Sigmoid colon (tissue), 4 donors: ENCODE measurements at regions not wholly inside any gene's neighbourhood (a gene's known extent, or its start where the extent isn't known, plus 50 kb on each side); places are given as distances from the start of the nearest gene placed in this dataset.
"Not testable (repeated sequence)": the region's sequence is repeated elsewhere in the genome, so short reads cannot be mapped to it uniquely, and the experiment has no call there.

Experiments used
- EP300 ChIP-seq, 4 donors: sonication (generic); formaldehyde crosslinking; IDR thresholded peaks; one replicate each; pipeline ENCODE4 v1.6.1; 2017; ENCODE audit warnings: antibody characterized with exemption in 4 of 4
- POLR2AphosphoS5 ChIP-seq, 4 donors: sonication (generic); formaldehyde crosslinking; IDR thresholded peaks; one replicate each; pipeline ENCODE4 v1.6.1; 2017; ENCODE audit warnings: antibody characterized with exemption in 4 of 4
- TF ChIP-seq, protein P1 (sequence below), 4 experiments: fragments of 450-650 bp in 3 of 4; fragments of 200-600 bp in 1 of 4; IDR thresholded peaks; one replicate each; pipeline ENCODE4 v1.5.1; 2016 to 2019; ENCODE audit warnings: antibody characterized with exemption in 4 of 4, mild to moderate bottlenecking in 3 of 4, moderate library complexity in 2 of 4

DNA sequence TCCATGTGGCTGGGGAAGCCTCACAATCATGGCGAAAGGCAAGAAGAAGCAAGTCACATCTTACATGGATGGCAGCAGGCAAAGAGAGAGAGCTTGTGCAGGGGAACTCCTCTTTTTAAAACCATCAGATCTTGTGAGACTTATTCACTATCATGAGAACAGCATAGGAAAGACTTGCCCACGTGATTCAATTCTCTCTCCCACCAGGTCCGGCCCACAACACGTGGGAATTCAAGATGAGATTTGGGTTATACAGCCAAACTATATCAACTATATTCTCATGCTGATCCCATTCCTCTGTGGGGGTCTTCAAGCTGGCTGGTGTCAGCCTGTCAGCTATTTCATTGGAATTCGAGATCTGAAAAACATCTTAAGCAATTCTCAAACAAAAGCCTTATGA is 56.7 kb upstream of the RBM24 start:
- not testable (repeated sequence) for TF ChIP-seq POLR2AphosphoS5, EP300 (IDR thresholded peaks at IDR 0.05)
- TF ChIP-seq, protein P1, sequence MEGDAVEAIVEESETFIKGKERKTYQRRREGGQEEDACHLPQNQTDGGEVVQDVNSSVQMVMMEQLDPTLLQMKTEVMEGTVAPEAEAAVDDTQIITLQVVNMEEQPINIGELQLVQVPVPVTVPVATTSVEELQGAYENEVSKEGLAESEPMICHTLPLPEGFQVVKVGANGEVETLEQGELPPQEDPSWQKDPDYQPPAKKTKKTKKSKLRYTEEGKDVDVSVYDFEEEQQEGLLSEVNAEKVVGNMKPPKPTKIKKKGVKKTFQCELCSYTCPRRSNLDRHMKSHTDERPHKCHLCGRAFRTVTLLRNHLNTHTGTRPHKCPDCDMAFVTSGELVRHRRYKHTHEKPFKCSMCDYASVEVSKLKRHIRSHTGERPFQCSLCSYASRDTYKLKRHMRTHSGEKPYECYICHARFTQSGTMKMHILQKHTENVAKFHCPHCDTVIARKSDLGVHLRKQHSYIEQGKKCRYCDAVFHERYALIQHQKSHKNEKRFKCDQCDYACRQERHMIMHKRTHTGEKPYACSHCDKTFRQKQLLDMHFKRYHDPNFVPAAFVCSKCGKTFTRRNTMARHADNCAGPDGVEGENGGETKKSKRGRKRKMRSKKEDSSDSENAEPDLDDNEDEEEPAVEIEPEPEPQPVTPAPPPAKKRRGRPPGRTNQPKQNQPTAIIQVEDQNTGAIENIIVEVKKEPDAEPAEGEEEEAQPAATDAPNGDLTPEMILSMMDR (IDR thresholded peaks at IDR 0.05) = not testable (repeated sequence)
